ENCODE measurements at regions not wholly inside any gene's neighbourhood (a gene's known extent, or its start where the extent isn't known, plus 50 kb on each side); places are given as distances from the start of the nearest gene placed in this dataset.
A peak's percentile ranks its signal among the peaks of the same experiment; 100 is the strongest.
"Not testable (repeated sequence)": the region's sequence is repeated elsewhere in the genome, so short reads cannot be mapped to it uniquely, and the experiment has no call there.

DNA sequence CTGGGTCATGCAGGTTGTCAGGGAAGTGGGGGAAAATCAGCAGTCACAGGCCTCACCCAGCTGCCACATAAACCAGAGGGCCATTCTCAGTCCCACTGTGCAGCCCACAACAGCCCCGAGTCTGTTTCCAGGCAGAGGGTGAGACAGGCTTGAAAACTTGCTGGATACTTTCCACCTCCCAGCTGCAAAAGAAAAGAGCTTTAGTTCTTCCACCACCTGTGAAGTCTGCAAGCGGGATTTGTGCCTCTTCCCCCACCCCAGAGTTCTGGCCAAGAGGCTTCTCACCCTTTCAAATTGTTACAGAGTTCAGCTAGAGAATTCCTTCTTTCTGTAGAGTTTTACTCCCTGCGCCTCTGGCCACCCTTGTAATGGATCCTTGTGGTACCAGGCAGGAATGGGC is 115.5 kb upstream of the ZDHHC15 start:
- no peak for DNase-seq (ENCODE audit: low spot score in 2 of 2)
- H3K9me3 ChIP-seq, result peaks cover 0 to 2% (median 0%) of the 10 kb centered on the region in 4 donors
- TF ChIP-seq EP300 (IDR thresholded peaks at IDR 0.05) (no peak), POLR2A (IDR thresholded peaks at IDR 0.05) (no peak)
- TF ChIP-seq, protein P1, sequence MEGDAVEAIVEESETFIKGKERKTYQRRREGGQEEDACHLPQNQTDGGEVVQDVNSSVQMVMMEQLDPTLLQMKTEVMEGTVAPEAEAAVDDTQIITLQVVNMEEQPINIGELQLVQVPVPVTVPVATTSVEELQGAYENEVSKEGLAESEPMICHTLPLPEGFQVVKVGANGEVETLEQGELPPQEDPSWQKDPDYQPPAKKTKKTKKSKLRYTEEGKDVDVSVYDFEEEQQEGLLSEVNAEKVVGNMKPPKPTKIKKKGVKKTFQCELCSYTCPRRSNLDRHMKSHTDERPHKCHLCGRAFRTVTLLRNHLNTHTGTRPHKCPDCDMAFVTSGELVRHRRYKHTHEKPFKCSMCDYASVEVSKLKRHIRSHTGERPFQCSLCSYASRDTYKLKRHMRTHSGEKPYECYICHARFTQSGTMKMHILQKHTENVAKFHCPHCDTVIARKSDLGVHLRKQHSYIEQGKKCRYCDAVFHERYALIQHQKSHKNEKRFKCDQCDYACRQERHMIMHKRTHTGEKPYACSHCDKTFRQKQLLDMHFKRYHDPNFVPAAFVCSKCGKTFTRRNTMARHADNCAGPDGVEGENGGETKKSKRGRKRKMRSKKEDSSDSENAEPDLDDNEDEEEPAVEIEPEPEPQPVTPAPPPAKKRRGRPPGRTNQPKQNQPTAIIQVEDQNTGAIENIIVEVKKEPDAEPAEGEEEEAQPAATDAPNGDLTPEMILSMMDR (IDR thresholded peaks at IDR 0.05), result no peak

DNA sequence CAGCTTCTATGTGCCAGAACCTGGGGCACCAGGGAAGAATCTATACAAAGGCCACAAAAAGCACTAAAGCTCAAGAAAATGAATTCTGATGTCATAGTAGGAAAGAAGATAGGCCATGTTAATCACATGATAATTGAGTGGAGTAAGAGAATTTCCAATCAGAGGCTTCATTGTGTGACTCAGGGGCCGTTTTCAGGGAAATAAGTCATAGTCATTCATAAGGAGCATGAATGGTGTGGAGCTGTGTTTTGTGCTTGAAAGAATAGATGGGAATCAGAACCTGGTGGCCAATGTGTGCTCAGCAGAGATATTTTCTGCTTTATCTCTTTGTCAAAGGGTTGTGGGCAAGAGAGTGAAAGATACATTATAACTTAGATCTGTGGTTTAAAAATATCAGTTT is 102.4 kb upstream of the ZDHHC15 start:
- H3K4me1 ChIP-seq, result no peaks in the 10 kb centered on the region
- H3K36me3 ChIP-seq, result no peaks in the 10 kb centered on the region
- no peak overlapping the region for H3K27ac ChIP-seq
- no peaks in the 10 kb centered on the region for H3K27me3 ChIP-seq
- H3K9me3 ChIP-seq, result no peaks in the 10 kb centered on the region
- H3K4me3 ChIP-seq, result no peak overlapping the region
- no peak for DNase-seq (ENCODE audit: low spot score in 2 of 2)
- 24 to 62% methylated on average over 1 of the region's 1 CpG for whole genome bisulfite sequencing, 2 donors
- TF ChIP-seq EP300 (IDR thresholded peaks at IDR 0.05) (no peak), POLR2A (IDR thresholded peaks at IDR 0.05) (no peak)
- TF ChIP-seq, protein P1 (IDR thresholded peaks at IDR 0.05), result no peak

More for the DNA sequence above, 115.5 kb upstream of the ZDHHC15 start:
- H3K27ac ChIP-seq, result no peak overlapping the region
- no peaks in the 10 kb centered on the region for H3K36me3 ChIP-seq
- H3K4me3 ChIP-seq, result no peak overlapping the region
- H3K4me1 ChIP-seq, result no peaks in the 10 kb centered on the region
- WGBS, 2 donors, result 52 to 65% methylated on average over 2 to 3 of the region's 3 CpGs
- H3K27me3 ChIP-seq, result no peaks in the 10 kb centered on the region

DNA sequence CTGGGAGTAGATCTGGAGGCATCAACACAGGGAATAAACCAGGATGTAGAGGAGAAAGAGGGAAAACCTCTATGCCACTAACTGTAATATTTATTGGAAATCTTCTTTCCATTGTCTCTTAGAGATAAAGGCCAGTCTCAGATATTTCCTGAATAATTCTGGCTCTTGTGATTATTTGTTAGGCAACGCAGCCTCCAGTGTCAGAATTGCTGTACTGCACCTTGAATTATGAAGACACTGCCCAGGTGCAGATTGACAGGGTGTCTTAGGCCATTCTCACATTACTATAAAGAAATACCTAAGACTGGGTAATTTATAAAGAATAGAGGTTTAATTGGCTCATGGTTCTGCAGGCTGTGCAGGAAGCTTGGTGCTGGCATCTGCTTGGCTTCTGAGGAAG is 100.7 kb upstream of the ZDHHC15 start:
- 62% methylated on average over 1 of the region's 1 CpG for WGBS, 2 donors
- Histone ChIP-seq H3K27me3 (no peaks in the 10 kb centered on the region), H3K9me3 (no peaks in the 10 kb centered on the region), H3K36me3 (no peaks in the 10 kb centered on the region), H3K4me1 (no peaks in the 10 kb centered on the region), H3K27ac (no peak overlapping the region), H3K4me3 (no peak overlapping the region)
- no peak for DNase-seq (ENCODE audit: low spot score in 2 of 2)
- TF ChIP-seq, protein P1 (IDR thresholded peaks at IDR 0.05), result no peak
- no peak for TF ChIP-seq POLR2A (IDR thresholded peaks at IDR 0.05)
- TF ChIP-seq EP300 (IDR thresholded peaks at IDR 0.05), result no peak

DNA sequence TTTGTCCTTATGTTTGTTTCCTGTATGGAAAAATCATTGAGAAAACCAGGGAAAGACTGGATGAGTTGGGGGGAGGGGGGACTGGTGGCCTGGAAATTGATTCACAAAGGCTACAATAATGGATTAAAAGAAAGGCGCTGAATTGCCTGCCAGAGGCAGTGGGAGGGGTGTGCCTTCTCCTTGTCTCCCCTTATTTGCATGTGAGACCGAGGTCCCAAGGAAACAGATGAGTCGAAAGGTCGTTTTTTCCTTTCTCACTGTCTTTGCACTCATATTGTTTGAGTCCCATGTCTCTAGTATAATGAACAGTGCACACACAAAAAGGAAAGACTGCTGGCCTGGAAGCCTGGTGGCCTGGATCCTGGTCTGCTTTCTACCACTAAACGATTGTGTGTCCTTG is 86.6 kb upstream of the ZDHHC15 start:
- no peak overlapping the region for H3K27ac ChIP-seq
- TF ChIP-seq EP300 (IDR thresholded peaks at IDR 0.05), result no peak
- TF ChIP-seq, protein P1 (IDR thresholded peaks at IDR 0.05), result no peak
- H3K4me3 ChIP-seq, result no peak overlapping the region
- 54 to 55% methylated on average over 4 to 5 of the region's 5 CpGs for WGBS, 2 donors
- no peaks in the 10 kb centered on the region for H3K36me3 ChIP-seq
- H3K27me3 ChIP-seq, result no peaks in the 10 kb centered on the region
- H3K9me3 ChIP-seq, result no peaks in the 10 kb centered on the region
- DNase-seq (ENCODE audit: low spot score in 2 of 2), result no peak
- H3K4me1 ChIP-seq, result no peaks in the 10 kb centered on the region

DNA sequence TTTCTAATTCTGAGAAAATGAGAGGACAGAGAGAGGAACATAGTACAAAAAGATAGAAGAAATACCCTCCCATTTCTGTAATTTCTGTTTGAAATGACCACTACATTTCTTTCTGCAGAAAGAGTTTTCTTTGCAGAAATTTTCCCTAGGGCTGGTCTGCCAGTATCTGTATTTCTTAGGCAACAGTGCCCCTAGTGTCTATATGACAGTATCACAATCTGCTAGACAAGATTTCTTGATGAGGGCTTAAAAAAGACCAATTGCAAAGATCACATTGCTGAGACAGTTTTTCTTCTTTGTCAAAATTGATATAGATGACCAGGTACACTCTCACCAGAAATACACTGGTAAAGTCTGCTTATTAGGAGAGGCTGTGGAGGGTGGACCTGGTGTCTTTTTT is 81.0 kb upstream of the ZDHHC15 start:
- Histone ChIP-seq H3K27ac (no peak overlapping the region), H3K36me3 (no peaks in the 10 kb centered on the region), H3K4me3 (no peak overlapping the region), H3K27me3 (peaks cover 0 to 4% of the 10 kb centered on the region in 2 donors), H3K4me1 (no peaks in the 10 kb centered on the region), H3K9me3 (no peaks in the 10 kb centered on the region)
- DNase-seq (ENCODE audit: low spot score in 2 of 2), result no peak
- TF ChIP-seq EP300 (IDR thresholded peaks at IDR 0.05), result no peak
- TF ChIP-seq, protein P1 (IDR thresholded peaks at IDR 0.05), result peak; percentile 43 to 71 (median 66)

DNA sequence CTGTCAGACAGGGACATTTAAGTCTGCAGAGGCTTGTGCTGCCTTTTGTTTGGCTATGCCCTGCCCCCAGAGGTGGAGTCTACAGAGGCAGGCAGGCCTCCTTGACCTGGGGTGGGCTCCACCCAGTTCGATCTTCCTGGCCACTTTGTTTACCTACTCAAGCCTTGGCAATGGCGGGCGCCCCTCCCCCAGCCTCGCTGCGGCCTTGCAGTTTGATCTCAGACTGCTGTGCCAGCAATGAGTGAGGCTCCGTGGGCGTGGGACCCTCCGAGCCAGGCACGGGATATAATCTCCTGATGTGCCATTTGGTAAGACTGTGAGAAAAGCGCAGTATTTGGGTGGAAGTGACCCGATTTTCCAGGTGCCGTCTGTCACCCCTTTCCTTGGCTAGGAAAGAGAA is 79.2 kb upstream of the ZDHHC15 start:
- WGBS, 2 donors, result 90 to 100% methylated on average over 10 to 12 of the region's 12 CpGs
- not testable (repeated sequence) for H3K27me3 ChIP-seq; H3K9me3 ChIP-seq; DNase-seq (ENCODE audit: low spot score in 2 of 2); H3K36me3 ChIP-seq; H3K27ac ChIP-seq; H3K4me1 ChIP-seq; H3K4me3 ChIP-seq

Measured in tibial nerve (tissue), 4 donors.